ENCODE measurements at regions not wholly inside any gene's neighbourhood (a gene's known extent, or its start where the extent isn't known, plus 50 kb on each side); places are given as distances from the start of the nearest gene placed in this dataset.

- Mint-ChIP-seq H3K9me3 (no peaks in the 10 kb centered on the region; the same call in 1 of the 2 replicates), H3K27ac (no peak overlapping the region), H3K4me1 (ENCODE audit: low read depth) (no peaks in the 10 kb centered on the region), H3K36me3 (ENCODE audit: low read depth) (peaks cover 3% of the 10 kb centered on the region; the same call in 1 of the 2 replicates), H3K4me3 (no peak overlapping the region), H3K27me3 (ENCODE audit: insufficient read depth) (peaks cover 34% of the 10 kb centered on the region)
- DNase-seq, result no peak
- no peak for TF ChIP-seq CTCF (IDR thresholded peaks at IDR 0.05)
These were observed 58.0 kb upstream of the OLFM1 start for GRCh38 chr9:135029463-135029862.

- DNase-seq, result no peak
- H3K4me1 Mint-ChIP-seq (ENCODE audit: low read depth), result no peaks in the 10 kb centered on the region
- no peaks in the 10 kb centered on the region; the same call in 1 of the 2 replicates for H3K9me3 Mint-ChIP-seq
- H3K36me3 Mint-ChIP-seq (ENCODE audit: low read depth), result peaks cover 1% of the 10 kb centered on the region; the same call in 1 of the 2 replicates
- no peak overlapping the region for H3K27ac Mint-ChIP-seq
- TF ChIP-seq CTCF (IDR thresholded peaks at IDR 0.05), result no peak
- H3K27me3 Mint-ChIP-seq (ENCODE audit: insufficient read depth), result peaks cover 32% of the 10 kb centered on the region
- H3K4me3 Mint-ChIP-seq, result no peak overlapping the region
These were observed 57.5 kb upstream of the OLFM1 start for GRCh38 chr9:135029871-135030565.

GRCh38 chr9:135030566-135031226 lies 56.8 kb upstream of the OLFM1 start:
- H3K27ac Mint-ChIP-seq, result no peak overlapping the region
- H3K9me3 Mint-ChIP-seq, result no peaks in the 10 kb centered on the region; the same call in 1 of the 2 replicates
- TF ChIP-seq CTCF (IDR thresholded peaks at IDR 0.05), result no peak
- H3K4me3 Mint-ChIP-seq, result no peak overlapping the region
- H3K4me1 Mint-ChIP-seq (ENCODE audit: low read depth), result no peaks in the 10 kb centered on the region
- peaks cover 29% of the 10 kb centered on the region for H3K27me3 Mint-ChIP-seq (ENCODE audit: insufficient read depth)
- no peak for DNase-seq
- no peaks in the 10 kb centered on the region for H3K36me3 Mint-ChIP-seq (ENCODE audit: low read depth)

- no peaks in the 10 kb centered on the region for H3K9me3 Mint-ChIP-seq
- H3K4me3 Mint-ChIP-seq, result no peak overlapping the region
- DNase-seq, result no peak
- no peak for TF ChIP-seq CTCF (IDR thresholded peaks at IDR 0.05)
- no peaks in the 10 kb centered on the region for H3K4me1 Mint-ChIP-seq (ENCODE audit: low read depth)
- no peaks in the 10 kb centered on the region for H3K36me3 Mint-ChIP-seq (ENCODE audit: low read depth)
- peaks cover 33% of the 10 kb centered on the region for H3K27me3 Mint-ChIP-seq (ENCODE audit: insufficient read depth)
- no peak overlapping the region for H3K27ac Mint-ChIP-seq
These were observed 55.2 kb upstream of the OLFM1 start for GRCh38 chr9:135032041-135032835.

- TF ChIP-seq CTCF (IDR thresholded peaks at IDR 0.05), result no peak
- H3K4me3 Mint-ChIP-seq, result no peak overlapping the region
- peaks cover 29% of the 10 kb centered on the region for H3K27me3 Mint-ChIP-seq (ENCODE audit: insufficient read depth)
- no peaks in the 10 kb centered on the region for H3K9me3 Mint-ChIP-seq
- H3K36me3 Mint-ChIP-seq (ENCODE audit: low read depth), result no peaks in the 10 kb centered on the region
- no peak for DNase-seq
- no peaks in the 10 kb centered on the region for H3K4me1 Mint-ChIP-seq (ENCODE audit: low read depth)
- no peak overlapping the region for H3K27ac Mint-ChIP-seq
These were observed 54.5 kb upstream of the OLFM1 start for GRCh38 chr9:135032868-135033460.
